Activated CD4-positive, alpha-beta T cell treated with anti-CD3 and anti-CD28 coated beads for 24 hours (primary cell): ENCODE measurements at regions not wholly inside any gene's neighbourhood (a gene's known extent, or its start where the extent isn't known, plus 50 kb on each side); places are given as distances from the start of the nearest gene placed in this dataset.

Source experiments
- DNase-seq, 2 donors: peaks; one replicate each; pipeline ENCODE4 v3.0.0-alpha.2; 2020; ENCODE audit warnings: low read depth in 2 of 2

GRCh38 chr10:78391585-78391984 lies 357.9 kb downstream of the RPS24 start:
- no peak for DNase-seq

GRCh38 chr10:78392197-78392596 lies 358.5 kb downstream of the RPS24 start:
- DNase-seq = no peak

- DNase-seq = no peak
Measured at GRCh38 chr10:78393094-78393493, 359.4 kb downstream of the RPS24 start.

GRCh38 chr10:78394047-78394446 lies 360.4 kb downstream of the RPS24 start:
- DNase-seq = no peak

GRCh38 chr10:78395162-78395561 lies 361.5 kb downstream of the RPS24 start:
- DNase-seq = no peak

- no peak for DNase-seq
Measured at GRCh38 chr10:78396754-78397153, 363.1 kb downstream of the RPS24 start.

- DNase-seq = no peak
Measured at GRCh38 chr10:78397786-78398185, 364.1 kb downstream of the RPS24 start.

- no peak for DNase-seq
Measured at GRCh38 chr10:78398382-78398781, 364.7 kb downstream of the RPS24 start.

GRCh38 chr10:78401624-78402367 lies 368.1 kb downstream of the RPS24 start:
- no peak for DNase-seq

DNA sequence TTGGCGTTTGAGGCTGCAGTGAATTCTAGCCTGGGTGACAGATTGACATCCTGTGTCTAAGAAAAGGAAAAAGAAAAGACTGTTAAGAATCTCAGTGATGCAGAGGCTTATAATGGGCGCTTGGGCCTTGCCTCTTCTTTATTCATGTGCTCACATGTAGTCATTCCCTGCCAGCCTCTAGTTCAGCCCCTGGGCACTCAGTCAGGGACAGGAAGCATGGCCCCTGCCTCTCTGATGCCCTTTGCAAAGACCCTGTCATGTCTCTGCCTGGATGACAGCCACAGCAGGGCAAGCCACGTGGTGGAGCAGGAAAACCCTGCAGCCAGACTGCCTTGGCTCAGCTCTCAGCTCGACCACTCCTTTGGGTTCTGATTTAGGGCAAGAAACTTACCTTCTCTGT lies 368.9 kb downstream of the RPS24 start:
- DNase-seq = no peak

- no peak for DNase-seq
Measured at GRCh38 chr10:78403781-78404180, 370.1 kb downstream of the RPS24 start.

GRCh38 chr10:78404296-78404695 lies 370.6 kb downstream of the RPS24 start:
- no peak for DNase-seq

DNA sequence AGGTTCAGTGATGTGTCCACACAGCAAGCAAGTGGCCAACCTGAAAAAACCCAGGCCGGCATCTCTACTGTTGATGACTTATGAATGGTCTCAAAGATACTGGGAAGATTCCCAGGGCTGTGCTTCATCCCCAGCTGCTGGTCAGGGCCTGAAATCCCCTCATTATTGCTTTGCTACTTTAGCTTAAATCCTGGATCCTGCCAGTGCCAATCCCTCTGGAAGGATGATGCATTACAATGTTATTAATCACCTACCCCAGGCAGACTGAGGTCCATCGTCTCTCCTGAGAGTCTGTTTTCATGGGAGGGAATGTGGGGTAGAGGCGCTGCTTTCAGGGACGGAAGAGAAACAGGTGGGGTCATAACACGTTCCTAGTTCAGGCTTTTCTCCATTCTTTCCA lies 371.6 kb downstream of the RPS24 start:
- no peak for DNase-seq

GRCh38 chr10:78405736-78406135 lies 372.1 kb downstream of the RPS24 start:
- DNase-seq = no peak

GRCh38 chr10:78406648-78407008 lies 373.0 kb downstream of the RPS24 start:
- DNase-seq = no peak

GRCh38 chr10:78407009-78407711 lies 373.5 kb downstream of the RPS24 start:
- peak; percentile 64 to 65 for DNase-seq

GRCh38 chr10:78407966-78408365 lies 374.3 kb downstream of the RPS24 start:
- DNase-seq = no peak

DNA sequence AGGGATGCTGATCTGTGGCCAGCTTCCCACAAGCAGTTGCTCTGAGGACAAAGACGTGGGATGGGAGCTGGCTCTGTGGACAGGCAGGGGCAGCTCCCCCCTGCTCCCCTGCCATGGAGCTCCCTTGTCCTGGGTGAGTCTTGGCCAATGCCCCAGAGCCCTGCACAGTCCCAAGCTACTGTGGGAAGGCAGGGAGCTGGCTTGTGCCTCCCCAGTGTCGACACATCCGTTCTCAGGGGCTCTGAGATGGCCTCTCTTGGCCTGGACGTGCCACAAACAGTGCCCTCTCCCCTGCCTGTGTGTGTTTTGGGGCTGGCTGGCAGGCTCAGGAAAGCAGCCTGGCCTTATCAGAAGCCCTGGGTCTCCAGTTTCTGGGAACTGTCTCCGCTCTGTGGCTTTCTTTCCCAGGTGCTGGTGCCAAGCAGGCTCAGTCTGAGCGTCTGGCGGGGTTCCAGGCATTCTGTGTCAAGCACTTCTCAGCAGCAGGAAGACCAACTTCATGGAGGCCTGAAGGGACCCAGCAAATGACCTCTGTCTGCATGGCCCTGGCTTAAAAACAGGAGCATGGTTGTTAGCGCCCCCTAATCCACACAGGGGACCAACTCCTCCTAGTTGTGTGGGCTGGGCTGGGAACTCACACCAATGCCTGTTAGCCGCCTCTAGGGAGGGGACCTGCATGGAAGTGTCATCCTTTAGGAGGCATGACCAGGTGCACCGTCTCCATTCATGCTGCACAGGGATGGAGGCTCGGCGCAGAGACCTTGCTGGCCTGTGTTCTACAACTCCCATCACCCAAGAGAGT lies 375.2 kb downstream of the RPS24 start:
- no peak for DNase-seq

GRCh38 chr10:78410046-78410965 lies 376.6 kb downstream of the RPS24 start:
- DNase-seq = no peak

- no peak for DNase-seq
Measured at GRCh38 chr10:78411716-78412115, 378.1 kb downstream of the RPS24 start.

- no peak for DNase-seq
Measured at GRCh38 chr10:78412605-78413004, 378.9 kb downstream of the RPS24 start.
